ENCODE measurements at regions not wholly inside any gene's neighbourhood (a gene's known extent, or its start where the extent isn't known, plus 50 kb on each side); places are given as distances from the start of the nearest gene placed in this dataset.

DNA sequence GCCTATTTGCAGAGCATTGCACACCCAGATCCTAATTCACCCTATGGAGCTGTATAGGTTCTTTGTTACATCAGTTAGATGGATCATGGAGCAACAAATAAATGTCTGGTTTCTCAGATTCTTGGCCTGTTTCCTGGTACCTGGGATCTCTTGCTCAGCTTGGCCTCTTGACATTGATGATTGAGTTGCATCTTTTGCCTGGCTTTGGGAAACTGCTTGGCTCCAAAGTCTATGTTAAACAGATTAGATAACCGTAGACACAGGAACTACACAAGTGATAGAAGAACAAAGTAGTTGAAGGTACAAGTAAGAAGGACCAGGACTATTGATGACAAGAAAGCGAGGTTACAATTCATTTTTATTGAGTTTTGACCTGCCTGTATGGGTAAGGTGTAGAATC, 77.3 kb downstream of the TMEM100 start:
- no peak overlapping the region for H3K27ac Mint-ChIP-seq (ENCODE audit: unreplicated experiment)
- peaks cover 4% of the 10 kb centered on the region for H3K36me3 Mint-ChIP-seq (ENCODE audit: unreplicated experiment)
- no peak for TF ChIP-seq CTCF (IDR thresholded peaks at IDR 0.05; ENCODE audit: partially characterized antibody, unreplicated experiment)
- no peaks in the 10 kb centered on the region for H3K4me1 Mint-ChIP-seq (ENCODE audit: low read depth, unreplicated experiment)
- H3K9me3 Mint-ChIP-seq (ENCODE audit: unreplicated experiment) = no peaks in the 10 kb centered on the region
- no peak overlapping the region for H3K4me3 Mint-ChIP-seq (ENCODE audit: unreplicated experiment)
- H3K27me3 Mint-ChIP-seq (ENCODE audit: unreplicated experiment) = no peaks in the 10 kb centered on the region
- no peak for DNase-seq

DNA sequence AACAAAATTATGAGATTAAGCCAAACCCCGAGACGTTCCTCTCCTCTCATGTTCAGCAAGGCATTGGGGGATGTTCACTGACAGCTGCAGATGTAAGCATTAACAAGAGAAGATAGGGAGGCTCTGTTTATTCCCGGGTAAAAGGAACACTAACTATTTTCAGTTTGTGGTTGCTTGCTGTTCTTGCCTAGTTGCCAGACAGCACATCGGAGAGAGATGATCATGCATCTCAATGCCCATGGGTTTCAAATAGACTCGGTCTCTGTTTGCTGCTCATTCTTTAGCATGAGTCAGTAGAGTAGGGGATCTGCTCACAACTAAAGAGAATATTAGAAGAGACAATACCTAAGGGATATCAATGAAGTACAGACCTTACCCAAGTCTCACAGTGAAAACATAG, 78.3 kb downstream of the TMEM100 start:
- Mint-ChIP-seq H3K36me3 (ENCODE audit: unreplicated experiment) (peaks cover 4% of the 10 kb centered on the region), H3K4me3 (ENCODE audit: unreplicated experiment) (no peak overlapping the region), H3K9me3 (ENCODE audit: unreplicated experiment) (no peaks in the 10 kb centered on the region), H3K27ac (ENCODE audit: unreplicated experiment) (no peak overlapping the region), H3K27me3 (ENCODE audit: unreplicated experiment) (no peaks in the 10 kb centered on the region), H3K4me1 (ENCODE audit: low read depth, unreplicated experiment) (no peaks in the 10 kb centered on the region)
- no peak for DNase-seq
- no peak for TF ChIP-seq CTCF (IDR thresholded peaks at IDR 0.05; ENCODE audit: partially characterized antibody, unreplicated experiment)

- Mint-ChIP-seq H3K9me3 (ENCODE audit: unreplicated experiment) (no peaks in the 10 kb centered on the region), H3K4me1 (ENCODE audit: low read depth, unreplicated experiment) (no peaks in the 10 kb centered on the region), H3K36me3 (ENCODE audit: unreplicated experiment) (peaks cover 4% of the 10 kb centered on the region), H3K27ac (ENCODE audit: unreplicated experiment) (no peak overlapping the region), H3K27me3 (ENCODE audit: unreplicated experiment) (no peaks in the 10 kb centered on the region), H3K4me3 (ENCODE audit: unreplicated experiment) (no peak overlapping the region)
- DNase-seq = no peak
- TF ChIP-seq CTCF (IDR thresholded peaks at IDR 0.05; ENCODE audit: partially characterized antibody, unreplicated experiment) = no peak
Observed at GRCh38 chr17:55642741-55643140, 79.9 kb downstream of the TMEM100 start.

DNA sequence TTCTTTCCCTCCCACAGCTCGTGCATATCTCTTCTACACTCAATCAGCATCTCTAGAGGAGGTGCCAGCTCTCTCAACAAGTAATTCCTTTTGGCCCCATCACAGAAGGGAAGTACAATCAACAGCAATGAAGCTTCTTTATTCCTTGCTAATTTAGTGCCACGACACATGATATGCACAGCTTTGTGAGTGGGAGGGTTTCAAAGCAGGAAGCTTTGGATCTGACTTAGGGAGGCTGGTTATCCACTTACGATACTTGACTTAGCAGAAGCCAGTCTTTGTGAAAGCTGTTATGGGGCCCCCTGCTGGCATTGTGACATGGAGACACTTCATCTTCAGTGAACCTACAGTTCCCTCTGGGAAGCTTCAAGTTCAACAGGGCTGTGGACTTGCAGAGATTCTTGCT, 81.0 kb downstream of the TMEM100 start:
- DNase-seq = peak; percentile 73
- peak; percentile 56 for TF ChIP-seq CTCF (IDR thresholded peaks at IDR 0.05; ENCODE audit: partially characterized antibody, unreplicated experiment)
- Mint-ChIP-seq H3K9me3 (ENCODE audit: unreplicated experiment) (no peaks in the 10 kb centered on the region), H3K27ac (ENCODE audit: unreplicated experiment) (no peak overlapping the region), H3K4me1 (ENCODE audit: low read depth, unreplicated experiment) (no peaks in the 10 kb centered on the region), H3K36me3 (ENCODE audit: unreplicated experiment) (peaks cover 4% of the 10 kb centered on the region), H3K4me3 (ENCODE audit: unreplicated experiment) (no peak overlapping the region), H3K27me3 (ENCODE audit: unreplicated experiment) (no peaks in the 10 kb centered on the region)

GRCh38 chr17:55639096-55639495, 83.6 kb downstream of the TMEM100 start:
- no peak for DNase-seq
- Mint-ChIP-seq H3K36me3 (ENCODE audit: unreplicated experiment) (no peaks in the 10 kb centered on the region), H3K4me3 (ENCODE audit: unreplicated experiment) (no peak overlapping the region), H3K9me3 (ENCODE audit: unreplicated experiment) (no peaks in the 10 kb centered on the region), H3K4me1 (ENCODE audit: low read depth, unreplicated experiment) (no peaks in the 10 kb centered on the region), H3K27me3 (ENCODE audit: unreplicated experiment) (no peaks in the 10 kb centered on the region), H3K27ac (ENCODE audit: unreplicated experiment) (no peak overlapping the region)
- no peak for TF ChIP-seq CTCF (IDR thresholded peaks at IDR 0.05; ENCODE audit: partially characterized antibody, unreplicated experiment)

All from glutamatergic neuron (in vitro differentiated cells).